HEK293T (cell line): ENCODE measurements at regions not wholly inside any gene's neighbourhood (a gene's known extent, or its start where the extent isn't known, plus 50 kb on each side); places are given as distances from the start of the nearest gene placed in this dataset.

Source experiments
- ARNT ChIP-seq: fragments of 450-650 bp; IDR thresholded peaks from 2 replicates; pipeline ENCODE4 v1.6.1; 2017; ENCODE audit warnings: mild to moderate bottlenecking
- CTBP1 ChIP-seq: fragments of 450-650 bp; IDR thresholded peaks from 2 replicates; pipeline ENCODE4 v1.6.1; 2016; ENCODE audit warnings: borderline replicate concordance
- ELF4 ChIP-seq: fragments of 450-650 bp; IDR thresholded peaks from 2 replicates; pipeline ENCODE4 v1.6.1; 2017; ENCODE audit warnings: antibody characterized with exemption
- FOXA1 ChIP-seq: fragments of 450-650 bp; IDR thresholded peaks from 2 replicates; pipeline ENCODE4 v1.6.1; 2016; ENCODE audit warnings: mild to moderate bottlenecking
- FOXK2 ChIP-seq: fragments of 450-650 bp; IDR thresholded peaks from 2 replicates; pipeline ENCODE4 v1.6.1; 2016; ENCODE audit warnings: mild to moderate bottlenecking
- FOXM1 ChIP-seq: fragments of 450-650 bp; IDR thresholded peaks from 2 replicates; pipeline ENCODE4 v1.6.1; 2017; ENCODE audit warnings: mild to moderate bottlenecking, borderline replicate concordance
- HDGF ChIP-seq: fragments of 450-650 bp; IDR thresholded peaks from 2 replicates; pipeline ENCODE4 v1.6.1; 2017; ENCODE audit warnings: antibody characterized with exemption, borderline replicate concordance
- L3MBTL2 ChIP-seq: fragments of 450-650 bp; conservative IDR thresholded peaks from 2 replicates; pipeline ENCODE4 v1.6.1; 2016; ENCODE audit warnings: mild to moderate bottlenecking
- NFRKB ChIP-seq: fragments of 450-650 bp; IDR thresholded peaks from 2 replicates; pipeline ENCODE4 v1.6.1; 2016; ENCODE audit warnings: mild to moderate bottlenecking, moderate library complexity
- PKNOX1 ChIP-seq: fragments of 450-650 bp; IDR thresholded peaks from 2 replicates; pipeline ENCODE4 v1.6.1; 2016
- SP1 ChIP-seq: fragments of 450-650 bp; IDR thresholded peaks from 2 replicates; pipeline ENCODE4 v1.6.1; 2017
- TARDBP ChIP-seq: fragments of 450-650 bp; IDR thresholded peaks from 2 replicates; pipeline ENCODE4 v1.6.1; 2016
- ZNF384 ChIP-seq: fragments of 450-650 bp; IDR thresholded peaks from 2 replicates; pipeline ENCODE4 v1.6.1; 2016

- TF ChIP-seq HDGF (no peak), FOXA1 (no peak), ELF4 (no peak), FOXM1 (no peak), SP1 (no peak), FOXK2 (no peak), ARNT (no peak), NFRKB (no peak), TARDBP (no peak), CTBP1 (no peak), PKNOX1 (no peak), ZNF384 (no peak), L3MBTL2 (no peak)
These were observed 248.9 kb upstream of the TTC29 start for GRCh38 chr4:147194604-147195003.
